Mucosa of descending colon (tissue), 3 donors: ENCODE measurements at regions not wholly inside any gene's neighbourhood (a gene's known extent, or its start where the extent isn't known, plus 50 kb on each side); places are given as distances from the start of the nearest gene placed in this dataset.

Experiments
- ATAC-seq: fragments of 200-7000 bp; cut with Tn5 transposase; one replicate; pipeline ENCODE4 v1.9.1; 2020; ENCODE audit warnings: mild to moderate bottlenecking, moderate library complexity
- DNase-seq, 3 donors: peaks; one replicate each; pipeline ENCODE4 v3.0.0-alpha.2; 2020
- H3K36me3 ChIP-seq: fragments of 200-600 bp; one replicate; pipeline ENCODE4 v1.8.0; 2021; ENCODE audit warnings: low read depth, mild to moderate bottlenecking
- H3K4me1 ChIP-seq: fragments of 200-600 bp; one replicate; pipeline ENCODE4 v1.8.0; 2021; ENCODE audit warnings: low read depth, mild to moderate bottlenecking
- H3K4me3 ChIP-seq: fragments of 200-600 bp; one replicate; pipeline ENCODE4 v1.8.0; 2021; ENCODE audit warnings: mild to moderate bottlenecking
- H3K9me3 ChIP-seq: fragments of 200-600 bp; one replicate; pipeline ENCODE4 v1.8.0; 2021; ENCODE audit warnings: mild to moderate bottlenecking
- intact Hi-C, 2 donors: fragments of 100-400 bp; cut with DNase I in 1 of 2; cut with micrococcal nuclease in 1 of 2; formaldehyde crosslinking; loops; one replicate each; pipeline versions ENCODE4 v1.11.0 to v1.11.1; 2022; cut with DNase I, micrococcal nuclease
- TF ChIP-seq, protein P1 (sequence below): fragments of 200-600 bp; IDR thresholded peaks from one replicate; pipeline ENCODE4 v1.8.0; 2022; ENCODE audit warnings: antibody characterized with exemption, mild to moderate bottlenecking
- donor health status: DM: no; HTN: no; CAD: no; lungs with moderate emphysema.
- donor health status: DM: no; HTN: no; CAD: no.
- donor health status: DM: no; HTN: yes; CAD: no.

DNA sequence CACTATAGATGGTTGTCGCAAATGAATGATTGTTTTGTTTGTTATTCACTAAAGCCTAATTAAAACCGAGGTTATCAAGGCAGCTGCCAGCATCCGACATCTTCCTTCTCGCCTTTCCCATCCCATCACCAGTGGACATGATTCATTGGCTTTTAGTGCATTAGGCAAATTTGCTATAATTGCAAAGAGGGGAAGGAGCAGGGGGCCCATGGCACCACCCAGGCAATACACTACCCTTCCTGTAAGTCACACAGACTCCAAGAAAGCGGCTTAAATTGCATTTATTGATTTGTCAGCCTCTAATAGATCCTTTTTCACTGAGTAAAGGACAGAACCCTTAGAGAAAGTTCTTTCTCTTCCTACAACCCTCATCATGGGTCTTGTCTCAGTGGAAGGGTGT, 169.2 kb upstream of the NCAM1 start:
- intact Hi-C loops, result loop anchor here in 1 of 2 donors (10.0 kb wide), 1 partner anchor 197 kb away; no protein-coding TSS in a partner anchor
- DNase-seq (no peak), ATAC-seq (no peak)

DNA sequence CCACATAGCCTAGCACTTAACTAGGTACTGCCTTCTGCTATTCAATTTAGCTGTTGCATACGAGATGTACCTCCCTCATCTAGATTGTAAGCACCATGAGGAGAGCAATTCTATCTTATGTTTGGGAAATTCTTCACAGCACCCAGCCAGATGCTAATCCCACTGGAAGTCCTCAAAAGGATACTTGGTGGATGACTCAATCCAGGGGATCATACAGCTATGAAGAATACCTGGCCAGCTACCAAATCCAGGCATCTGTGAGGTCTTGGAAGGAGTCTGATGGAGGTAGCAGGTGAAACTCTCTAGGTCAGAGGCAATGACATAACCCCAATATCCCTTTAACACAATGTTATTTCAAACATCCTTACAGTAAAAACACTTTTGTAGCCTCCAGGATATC, 167.8 kb upstream of the NCAM1 start:
- DNase-seq (no peak), ATAC-seq (no peak)
- no peaks in the 10 kb centered on the region for H3K4me1 ChIP-seq
- no peak overlapping the region for H3K4me3 ChIP-seq
- intact Hi-C loops, result loop anchor here in 1 of 2 donors (10.0 kb wide), 1 partner anchor 199 kb away; no protein-coding TSS in a partner anchor
- H3K9me3 ChIP-seq, result no peaks in the 10 kb centered on the region
- TF ChIP-seq, protein P1, sequence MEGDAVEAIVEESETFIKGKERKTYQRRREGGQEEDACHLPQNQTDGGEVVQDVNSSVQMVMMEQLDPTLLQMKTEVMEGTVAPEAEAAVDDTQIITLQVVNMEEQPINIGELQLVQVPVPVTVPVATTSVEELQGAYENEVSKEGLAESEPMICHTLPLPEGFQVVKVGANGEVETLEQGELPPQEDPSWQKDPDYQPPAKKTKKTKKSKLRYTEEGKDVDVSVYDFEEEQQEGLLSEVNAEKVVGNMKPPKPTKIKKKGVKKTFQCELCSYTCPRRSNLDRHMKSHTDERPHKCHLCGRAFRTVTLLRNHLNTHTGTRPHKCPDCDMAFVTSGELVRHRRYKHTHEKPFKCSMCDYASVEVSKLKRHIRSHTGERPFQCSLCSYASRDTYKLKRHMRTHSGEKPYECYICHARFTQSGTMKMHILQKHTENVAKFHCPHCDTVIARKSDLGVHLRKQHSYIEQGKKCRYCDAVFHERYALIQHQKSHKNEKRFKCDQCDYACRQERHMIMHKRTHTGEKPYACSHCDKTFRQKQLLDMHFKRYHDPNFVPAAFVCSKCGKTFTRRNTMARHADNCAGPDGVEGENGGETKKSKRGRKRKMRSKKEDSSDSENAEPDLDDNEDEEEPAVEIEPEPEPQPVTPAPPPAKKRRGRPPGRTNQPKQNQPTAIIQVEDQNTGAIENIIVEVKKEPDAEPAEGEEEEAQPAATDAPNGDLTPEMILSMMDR, result no peak
- H3K36me3 ChIP-seq, result no peaks in the 10 kb centered on the region

More for the DNA sequence above, 169.2 kb upstream of the NCAM1 start:
- no peaks in the 10 kb centered on the region for H3K36me3 ChIP-seq
- H3K4me3 ChIP-seq, result no peak overlapping the region
- H3K4me1 ChIP-seq, result no peaks in the 10 kb centered on the region
- no peaks in the 10 kb centered on the region for H3K9me3 ChIP-seq
- TF ChIP-seq, protein P1, result no peak

DNA sequence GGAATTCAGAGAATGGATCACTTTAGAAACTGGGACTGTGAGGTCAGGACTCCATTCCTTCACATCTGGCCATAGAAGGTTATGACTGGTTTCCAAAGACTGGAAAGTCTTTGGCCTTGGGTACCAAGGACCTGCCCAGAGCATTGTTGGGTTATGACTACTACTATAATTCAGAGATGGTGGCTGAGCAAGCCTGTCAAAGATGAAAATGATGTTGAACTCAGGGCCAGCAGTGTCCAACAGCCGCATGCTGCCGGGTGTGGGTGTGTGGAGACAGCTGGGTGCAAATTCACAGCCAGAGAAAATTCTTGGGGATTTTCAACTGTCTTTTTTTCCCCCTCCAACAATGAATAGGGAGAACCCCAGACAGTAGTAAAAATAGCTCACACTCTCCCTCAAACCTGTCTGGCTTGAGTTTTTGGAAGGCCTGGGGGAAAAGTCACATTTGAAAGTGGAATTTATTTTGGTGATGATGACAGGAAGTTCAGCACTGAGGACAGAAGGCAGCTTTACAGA, 166.8 kb upstream of the NCAM1 start:
- H3K4me1 ChIP-seq, result no peaks in the 10 kb centered on the region
- TF ChIP-seq, protein P1, result no peak
- DNase-seq (no peak), ATAC-seq (no peak)
- H3K9me3 ChIP-seq, result no peaks in the 10 kb centered on the region
- H3K36me3 ChIP-seq, result no peaks in the 10 kb centered on the region
- no peak overlapping the region for H3K4me3 ChIP-seq
- intact Hi-C loops, result loop anchor here in 1 of 2 donors (10.0 kb wide), 1 partner anchor 200 kb away; no protein-coding TSS in a partner anchor

DNA sequence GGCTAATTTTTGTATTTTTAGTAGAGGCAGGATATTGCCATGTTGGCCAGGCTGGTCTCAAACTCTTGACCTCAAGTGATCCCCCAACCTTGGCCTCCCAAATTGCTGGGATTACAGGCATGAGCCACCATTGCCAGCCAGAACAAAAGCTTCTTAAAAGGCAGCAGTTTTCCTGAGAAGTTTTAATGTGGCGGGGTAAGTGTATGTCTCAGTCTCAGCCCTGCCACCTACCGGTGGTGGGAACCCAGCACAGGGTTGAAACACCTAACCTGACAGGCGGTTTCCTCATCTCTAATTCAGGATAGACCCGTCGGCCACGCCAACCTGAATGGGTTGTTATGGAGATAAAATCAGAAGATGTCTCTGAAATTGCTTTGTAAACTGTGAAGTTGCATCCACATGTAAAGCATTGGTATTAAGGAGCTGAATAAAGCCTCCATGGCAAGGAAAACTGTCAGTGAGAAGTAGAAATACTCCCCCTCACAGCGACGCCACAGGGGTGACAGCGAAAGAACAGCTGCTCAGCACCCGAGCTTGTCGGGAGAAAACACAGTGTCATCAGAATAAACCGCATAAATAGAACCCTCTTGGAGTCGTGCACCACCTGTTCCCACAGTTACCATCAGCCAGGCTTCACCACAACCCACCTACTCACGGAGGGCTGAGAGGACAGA, 165.9 kb upstream of the NCAM1 start:
- Histone ChIP-seq H3K36me3 (no peaks in the 10 kb centered on the region), H3K4me3 (no peak overlapping the region), H3K4me1 (no peaks in the 10 kb centered on the region), H3K9me3 (no peaks in the 10 kb centered on the region)
- DNase-seq, result peak in 1 of 3 donors; percentile 50
- TF ChIP-seq, protein P1, result no peak
- intact Hi-C loops, result loop anchor here in 1 of 2 donors (10.0 kb wide), 1 partner anchor 200 kb away; no protein-coding TSS in a partner anchor
- ATAC-seq, result peak; percentile 56

DNA sequence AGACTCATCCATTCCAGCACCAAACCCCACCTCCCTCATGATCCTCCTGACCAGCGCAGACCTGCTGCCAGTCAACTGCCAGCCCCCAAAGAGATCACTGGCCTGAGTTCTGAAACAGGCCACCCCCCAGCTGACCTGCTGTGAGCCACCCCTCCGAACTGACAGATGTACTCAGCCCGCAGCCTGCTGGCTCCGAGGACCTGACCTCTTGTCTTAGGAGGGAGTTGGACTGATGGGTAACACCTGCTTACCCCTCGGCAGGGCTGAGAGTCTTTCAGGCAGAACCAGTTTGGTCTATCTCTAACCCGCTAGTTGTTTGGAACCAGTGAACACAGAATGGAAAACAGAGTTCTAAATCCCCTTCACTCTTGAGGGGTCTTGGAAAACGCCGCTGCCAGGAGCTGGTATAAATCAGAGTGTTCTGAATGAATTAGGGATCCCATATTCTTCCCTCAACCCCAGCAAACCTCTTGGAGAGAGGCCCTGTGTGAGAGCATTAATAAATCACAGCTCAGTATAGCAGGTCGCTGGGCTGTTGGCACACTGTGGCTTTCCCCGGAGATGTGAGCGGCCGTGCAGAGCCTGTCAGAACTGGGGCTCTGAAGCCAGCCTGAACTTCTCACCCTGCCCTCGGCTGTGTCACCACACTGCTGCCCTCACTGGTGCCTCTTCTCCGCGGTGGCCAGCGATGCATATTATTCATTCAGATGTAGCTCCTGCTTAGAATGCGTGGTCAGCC, 165.1 kb upstream of the NCAM1 start:
- Histone ChIP-seq H3K4me1 (no peaks in the 10 kb centered on the region), H3K4me3 (no peak overlapping the region), H3K36me3 (no peaks in the 10 kb centered on the region), H3K9me3 (no peaks in the 10 kb centered on the region)
- ATAC-seq (no peak), DNase-seq (no peak)
- TF ChIP-seq, protein P1, result no peak
- intact Hi-C loops, result loop anchor here in 1 of 2 donors (10.0 kb wide), 1 partner anchor 201 kb away; no protein-coding TSS in a partner anchor
